Colonic mucosa (tissue), 4 donors: ENCODE measurements at regions not wholly inside any gene's neighbourhood (a gene's known extent, or its start where the extent isn't known, plus 50 kb on each side); places are given as distances from the start of the nearest gene placed in this dataset.

Experiments
- DNase-seq: peaks from one replicate; pipeline ENCODE4 v3.0.0-alpha.2; 2020
- H3K27ac ChIP-seq: fragments of 200-600 bp; one replicate; pipeline ENCODE4 v1.8.0; 2021
- H3K27me3 ChIP-seq: fragments of 200-600 bp; one replicate; pipeline ENCODE4 v1.8.0; 2021
- H3K36me3 ChIP-seq: fragments of 200-600 bp; one replicate; pipeline ENCODE4 v1.8.0; 2021
- H3K4me1 ChIP-seq: fragments of 200-600 bp; one replicate; pipeline ENCODE4 v1.8.0; 2021; ENCODE audit warnings: mild to moderate bottlenecking
- H3K4me3 ChIP-seq: fragments of 200-600 bp; one replicate; pipeline ENCODE4 v1.8.0; 2021
- H3K9ac ChIP-seq, 2 donors: one replicate each; pipeline ENCODE4 v1.7.0; 2013; ENCODE audit warnings: control low read depth in 2 of 2, low read depth in 2 of 2, low read length in 2 of 2
- H3K9me3 ChIP-seq: fragments of 200-600 bp; one replicate; pipeline ENCODE4 v1.8.0; 2021
- CTCF ChIP-seq: fragments of 200-600 bp; IDR thresholded peaks from one replicate; pipeline ENCODE4 v1.8.0; 2022; ENCODE audit warnings: antibody characterized with exemption, mild to moderate bottlenecking
- intact Hi-C: fragments of 100-400 bp; cut with DNase I; formaldehyde crosslinking; loops from one replicate; pipeline ENCODE4 v1.14.1; 2022
- donor health status: healthy.
- donor health status: DM: no; HTN: no; CAD: no.
- donor health status: DM: no; HTN: no; CAD: no.

- Histone ChIP-seq H3K9ac (no peak overlapping the region), H3K27ac (no peak overlapping the region), H3K4me3 (no peak overlapping the region), H3K27me3 (no peaks in the 10 kb centered on the region), H3K9me3 (no peaks in the 10 kb centered on the region), H3K4me1 (no peaks in the 10 kb centered on the region), H3K36me3 (no peaks in the 10 kb centered on the region)
- intact Hi-C loops = no loop called here
- TF ChIP-seq CTCF = no peak
- no peak for DNase-seq
Observed at GRCh38 chr11:39462506-39462905, 1996.9 kb downstream of the LRRC4C start.

- TF ChIP-seq CTCF = no peak
- Histone ChIP-seq H3K9ac (no peak overlapping the region), H3K27ac (no peak overlapping the region), H3K9me3 (no peaks in the 10 kb centered on the region), H3K4me1 (no peaks in the 10 kb centered on the region), H3K4me3 (no peak overlapping the region), H3K36me3 (no peaks in the 10 kb centered on the region), H3K27me3 (no peaks in the 10 kb centered on the region)
- intact Hi-C loops = no loop called here
- DNase-seq = no peak
Observed at GRCh38 chr11:39461066-39461465, 1998.4 kb downstream of the LRRC4C start.

- Histone ChIP-seq H3K27ac (no peak overlapping the region), H3K9me3 (no peaks in the 10 kb centered on the region), H3K4me3 (no peak overlapping the region), H3K9ac (no peak overlapping the region), H3K27me3 (no peaks in the 10 kb centered on the region), H3K4me1 (no peaks in the 10 kb centered on the region), H3K36me3 (no peaks in the 10 kb centered on the region)
- TF ChIP-seq CTCF = no peak
- no peak for DNase-seq
- intact Hi-C loops = no loop called here
Observed at GRCh38 chr11:39459606-39460005, 1999.8 kb downstream of the LRRC4C start.

GRCh38 chr11:39458481-39458880, 2001.0 kb downstream of the LRRC4C start:
- H3K27me3 ChIP-seq = no peaks in the 10 kb centered on the region
- H3K9ac ChIP-seq = no peak overlapping the region
- no peaks in the 10 kb centered on the region for H3K36me3 ChIP-seq
- no peak overlapping the region for H3K4me3 ChIP-seq
- no peak for TF ChIP-seq CTCF
- intact Hi-C loops = no loop called here
- DNase-seq = no peak
- H3K9me3 ChIP-seq = no peaks in the 10 kb centered on the region
- H3K4me1 ChIP-seq = no peaks in the 10 kb centered on the region
- H3K27ac ChIP-seq = no peak overlapping the region

- H3K27ac ChIP-seq = no peak overlapping the region
- no peak for TF ChIP-seq CTCF
- DNase-seq = no peak
- H3K36me3 ChIP-seq = no peaks in the 10 kb centered on the region
- H3K9ac ChIP-seq = no peak overlapping the region
- no peak overlapping the region for H3K4me3 ChIP-seq
- intact Hi-C loops = no loop called here
- H3K4me1 ChIP-seq = no peaks in the 10 kb centered on the region
- H3K9me3 ChIP-seq = no peaks in the 10 kb centered on the region
- no peaks in the 10 kb centered on the region for H3K27me3 ChIP-seq
Observed at GRCh38 chr11:39443424-39444022, 2015.9 kb downstream of the LRRC4C start.
